D721Med (cell line): ENCODE measurements at regions not wholly inside any gene's neighbourhood (a gene's known extent, or its start where the extent isn't known, plus 50 kb on each side); places are given as distances from the start of the nearest gene placed in this dataset.

ENCODE experiments used
- DNase-seq: peaks from one replicate; pipeline ENCODE4 v3.0.0; 2011; ENCODE audit warnings: low spot score; ENCODE audit not compliant: insufficient read length
- FAIRE-seq: peaks from 2 replicates; lab custom pipeline; 2011; peaks lifted over from hg19 to GRCh38; lab: Jason Lieb, UNC
- CTCF ChIP-seq: IDR thresholded peaks from 2 replicates; pipeline ENCODE4 v1.5.1; 2012; ENCODE audit warnings: mild to moderate bottlenecking, control low read depth; ENCODE audit not compliant: insufficient read depth; ENCODE audit errors: missing control alignments

- DNase-seq: no peak
- peak; percentile 46 for FAIRE-seq
- TF ChIP-seq CTCF: peak; percentile 71
Observed at GRCh38 chr7:32204361-32205018, 134.3 kb upstream of the PDE1C start.

GRCh38 chr7:32200646-32201045 lies 130.4 kb upstream of the PDE1C start:
- DNase-seq: no peak
- no peak for TF ChIP-seq CTCF
- no peak for FAIRE-seq

GRCh38 chr7:32194537-32194936 lies 124.3 kb upstream of the PDE1C start:
- DNase-seq (no peak), FAIRE-seq (no peak)
- no peak for TF ChIP-seq CTCF

GRCh38 chr7:32191305-32191704 lies 121.1 kb upstream of the PDE1C start:
- TF ChIP-seq CTCF: no peak
- DNase-seq: no peak
- FAIRE-seq: no peak

- FAIRE-seq: peak; percentile 21
- no peak for DNase-seq
- TF ChIP-seq CTCF: no peak
Observed at GRCh38 chr7:32179567-32179966, 109.4 kb upstream of the PDE1C start.

GRCh38 chr7:32178677-32179366 lies 108.6 kb upstream of the PDE1C start:
- DNase-seq (no peak), FAIRE-seq (no peak)
- TF ChIP-seq CTCF: no peak

GRCh38 chr7:32177232-32177631 lies 107.0 kb upstream of the PDE1C start:
- no peak for TF ChIP-seq CTCF
- FAIRE-seq (no peak), DNase-seq (no peak)
